IPS DF 4.7 (cell line): ENCODE measurements at regions not wholly inside any gene's neighbourhood (a gene's known extent, or its start where the extent isn't known, plus 50 kb on each side); places are given as distances from the start of the nearest gene placed in this dataset.
"Not testable (repeated sequence)": the region's sequence is repeated elsewhere in the genome, so short reads cannot be mapped to it uniquely, and the experiment has no call there.

Experiments
- DNase-seq: peaks from one replicate; pipeline ENCODE4 v3.0.0-alpha.2; 2013; ENCODE audit warnings: low spot score; ENCODE audit errors: extremely low read depth

- no peak for DNase-seq
These were observed 141.1 kb downstream of the NDUFA12 start for GRCh38 chr12:94862421-94862820.

- no peak for DNase-seq
These were observed 147.2 kb downstream of the NDUFA12 start for GRCh38 chr12:94856324-94856723.

- no peak for DNase-seq
These were observed 147.6 kb downstream of the NDUFA12 start for GRCh38 chr12:94855853-94856252.

- DNase-seq: no peak
These were observed 152.0 kb downstream of the NDUFA12 start for GRCh38 chr12:94851396-94852028.

- DNase-seq: no peak
These were observed 154.0 kb downstream of the NDUFA12 start for GRCh38 chr12:94849411-94849976.

GRCh38 chr12:94848966-94849365 lies 154.5 kb downstream of the NDUFA12 start:
- no peak for DNase-seq

- no peak for DNase-seq
These were observed 158.4 kb downstream of the NDUFA12 start for GRCh38 chr12:94845110-94845509.

GRCh38 chr12:94844452-94844851 lies 159.0 kb downstream of the NDUFA12 start:
- DNase-seq: no peak

GRCh38 chr12:94841904-94842610 lies 161.4 kb downstream of the NDUFA12 start:
- no peak for DNase-seq

- DNase-seq: no peak
These were observed 162.3 kb downstream of the NDUFA12 start for GRCh38 chr12:94841177-94841576.

GRCh38 chr12:94839347-94839746 lies 164.2 kb downstream of the NDUFA12 start:
- DNase-seq: no peak

GRCh38 chr12:94836952-94837670 lies 166.4 kb downstream of the NDUFA12 start:
- DNase-seq: not testable (repeated sequence)

- DNase-seq: no peak
These were observed 169.4 kb downstream of the NDUFA12 start for GRCh38 chr12:94834036-94834625.

- peak; percentile 53 for DNase-seq
These were observed 170.5 kb downstream of the NDUFA12 start for GRCh38 chr12:94832780-94833681.

GRCh38 chr12:94832105-94832504 lies 171.4 kb downstream of the NDUFA12 start:
- no peak for DNase-seq

- no peak for DNase-seq
These were observed 172.3 kb downstream of the NDUFA12 start for GRCh38 chr12:94831081-94831751.

- DNase-seq: no peak
These were observed 173.9 kb downstream of the NDUFA12 start for GRCh38 chr12:94829552-94829951.

GRCh38 chr12:94819011-94819410 lies 168.7 kb upstream of the TMCC3 start:
- no peak for DNase-seq

- DNase-seq: no peak
These were observed 167.3 kb upstream of the TMCC3 start for GRCh38 chr12:94817695-94818075.

GRCh38 chr12:94817201-94817600 lies 166.8 kb upstream of the TMCC3 start:
- not testable (repeated sequence) for DNase-seq
